ENCODE measurements at regions not wholly inside any gene's neighbourhood (a gene's known extent, or its start where the extent isn't known, plus 50 kb on each side); places are given as distances from the start of the nearest gene placed in this dataset.
A peak's percentile ranks its signal among the peaks of the same experiment; 100 is the strongest.
"Not testable (repeated sequence)": the region's sequence is repeated elsewhere in the genome, so short reads cannot be mapped to it uniquely, and the experiment has no call there.

DNA sequence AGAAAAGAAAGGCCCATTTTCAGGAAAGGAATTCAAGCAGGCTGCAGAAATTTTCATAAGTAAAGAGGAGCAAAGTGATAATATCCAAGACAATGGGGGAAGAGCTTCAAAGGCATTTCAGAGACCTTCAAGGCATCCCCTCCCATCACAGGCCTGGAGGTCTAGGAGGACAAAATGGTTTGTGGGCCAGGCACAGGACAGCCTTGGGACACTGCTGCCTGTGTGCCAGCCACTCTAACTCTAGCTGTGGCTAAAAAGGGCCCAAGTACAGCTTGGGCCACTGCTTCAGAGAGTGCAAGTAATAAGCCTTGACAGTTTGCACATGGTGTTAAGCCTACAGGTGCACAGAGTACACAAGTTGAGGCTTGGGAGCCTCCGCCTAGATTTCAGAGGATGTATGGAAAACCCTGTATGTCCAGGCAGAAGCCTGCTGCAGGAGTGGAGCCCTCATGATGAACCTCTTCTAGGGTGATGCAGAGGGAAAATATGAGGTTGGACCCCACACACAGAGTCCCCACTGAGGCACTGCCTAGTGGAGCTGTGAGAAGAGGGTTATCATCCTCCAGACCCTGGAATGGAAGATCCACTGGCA, 51.8 kb upstream of the ZSWIM5 start:
- DNase-seq (ENCODE audit: low read depth), result no peak

DNA sequence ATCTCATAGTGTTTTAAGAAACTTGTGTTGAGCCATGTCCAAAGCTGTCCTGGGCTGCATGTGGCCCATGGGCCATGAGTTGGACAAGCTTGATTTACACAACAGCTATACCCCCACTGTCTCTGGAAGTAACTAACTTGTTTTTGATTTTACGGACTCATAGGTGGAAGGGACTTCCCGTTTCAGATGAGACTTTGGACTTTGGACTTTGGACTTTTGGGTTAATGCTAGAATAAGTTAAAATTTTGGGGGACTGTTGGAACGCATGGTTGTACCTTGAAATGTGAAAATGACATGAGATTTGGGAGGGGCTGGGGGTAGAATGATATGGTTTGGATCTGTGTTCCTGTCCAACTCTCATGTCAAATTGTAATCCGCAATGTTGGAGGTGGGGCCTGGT, 52.6 kb upstream of the ZSWIM5 start:
- DNase-seq (ENCODE audit: low read depth), result no peak

GRCh38 chr1:45260244-45260643, 53.8 kb upstream of the ZSWIM5 start:
- no peak for DNase-seq (ENCODE audit: low read depth)

GRCh38 chr1:45263132-45263531, 56.7 kb upstream of the ZSWIM5 start:
- no peak for DNase-seq (ENCODE audit: low read depth)

DNA sequence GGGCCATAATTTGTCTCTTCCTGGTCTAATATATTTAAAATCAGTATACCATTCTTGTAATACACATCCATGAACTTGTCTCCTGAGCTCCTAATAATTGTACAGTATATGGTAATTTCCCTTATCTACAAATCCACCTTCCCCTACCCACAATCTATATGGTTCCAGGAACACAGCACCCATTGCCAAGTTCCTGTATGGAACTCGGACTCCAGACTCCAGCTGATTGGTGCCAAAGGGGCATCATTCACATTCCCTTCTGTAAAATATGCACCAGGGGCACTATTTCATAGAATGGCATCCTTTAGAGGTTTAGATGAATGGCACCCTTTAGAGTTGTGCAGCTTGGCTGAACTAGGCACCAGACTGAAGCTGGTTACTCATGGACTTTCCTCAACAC, 58.8 kb upstream of the ZSWIM5 start:
- DNase-seq (ENCODE audit: low read depth), result no peak

- DNase-seq (ENCODE audit: low read depth), result peak; percentile 21
Observed at GRCh38 chr1:45266151-45266801, 59.9 kb upstream of the ZSWIM5 start.

DNA sequence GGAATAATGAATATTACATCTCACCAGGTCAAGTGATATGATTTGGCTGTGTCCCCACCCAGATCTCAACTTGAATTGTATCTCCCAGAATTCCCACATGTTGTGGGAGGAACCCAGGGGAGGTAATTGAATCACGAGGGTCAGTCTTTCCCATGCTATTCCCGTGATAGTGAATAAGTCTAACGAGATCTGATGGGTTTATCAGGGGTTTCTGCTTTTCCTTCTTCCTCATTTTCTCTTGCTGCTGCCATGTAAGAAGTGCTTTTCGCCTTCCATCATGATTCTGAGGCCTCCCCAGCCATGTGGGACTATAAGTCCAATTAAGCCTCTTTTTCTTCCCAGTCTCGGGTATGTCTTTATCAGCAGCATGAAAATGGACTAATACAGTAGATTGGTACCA, 58.4 kb upstream of the HPDL start:
- not testable (repeated sequence) for DNase-seq (ENCODE audit: low read depth)

GRCh38 chr1:45272267-45272666, 54.4 kb upstream of the HPDL start:
- not testable (repeated sequence) for DNase-seq (ENCODE audit: low read depth)

GRCh38 chr1:45272913-45273371, 53.8 kb upstream of the HPDL start:
- DNase-seq (ENCODE audit: low read depth), result peak; percentile 27

DNA sequence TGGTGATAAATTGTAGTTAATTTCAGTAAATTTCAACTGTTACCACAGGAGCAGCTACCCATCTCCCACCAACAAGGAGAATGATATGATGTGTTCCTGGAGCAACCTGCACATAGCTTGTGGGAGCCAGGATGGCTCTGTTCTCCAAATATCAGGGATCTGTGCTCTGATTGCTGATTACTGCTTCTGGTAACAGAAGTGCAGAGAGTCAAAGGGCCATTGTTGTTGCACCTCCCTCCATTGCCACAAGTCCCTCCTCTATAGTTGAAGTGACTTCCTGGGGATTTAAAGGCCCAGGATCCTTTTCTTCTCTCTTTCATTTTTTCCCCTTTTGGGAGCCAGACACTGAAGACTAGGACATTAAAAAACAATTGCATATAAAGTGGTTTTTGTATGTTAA, 51.6 kb upstream of the HPDL start:
- DNase-seq (ENCODE audit: low read depth), result no peak
